H9 (cell line): ENCODE measurements at regions not wholly inside any gene's neighbourhood (a gene's known extent, or its start where the extent isn't known, plus 50 kb on each side); places are given as distances from the start of the nearest gene placed in this dataset.

Experiments
- DNase-seq: peaks from one replicate; pipeline ENCODE4 v3.0.0-alpha.2; 2017
- H2AFZ ChIP-seq: one replicate; pipeline ENCODE4 v1.6.1; 2013; ENCODE audit warnings: mild to moderate bottlenecking, low read length, control low read depth, moderate library complexity
- H2AK5ac ChIP-seq: 2 replicates; pipeline ENCODE4 v1.6.1; 2013; ENCODE audit warnings: low read length, control low read depth, mixed read lengths; ENCODE audit not compliant: insufficient read length
- H2BK120ac ChIP-seq: one replicate; pipeline ENCODE4 v1.6.1; 2013; ENCODE audit warnings: low read depth, mild to moderate bottlenecking, low read length, control low read depth, inconsistent platforms; ENCODE audit not compliant: poor library complexity, severe bottlenecking
- H2BK12ac ChIP-seq: 2 replicates; pipeline ENCODE4 v1.6.1; 2013; ENCODE audit warnings: low read length, control low read depth, mixed read lengths, low read depth; ENCODE audit not compliant: insufficient read length
- H2BK15ac ChIP-seq: 2 replicates; pipeline ENCODE4 v1.6.1; 2013; ENCODE audit warnings: low read depth, low read length, control low read depth
- H2BK20ac ChIP-seq: one replicate; pipeline ENCODE4 v1.6.1; 2013; ENCODE audit warnings: low read depth, mild to moderate bottlenecking, low read length, control low read depth, inconsistent platforms; ENCODE audit not compliant: poor library complexity, severe bottlenecking
- H2BK5ac ChIP-seq: 2 replicates; pipeline ENCODE4 v1.6.1; 2013; ENCODE audit warnings: low read length, control low read depth, mixed read lengths; ENCODE audit not compliant: insufficient read length
- H3K14ac ChIP-seq: 2 replicates; pipeline ENCODE4 v1.6.1; 2013; ENCODE audit warnings: low read length, control low read depth; ENCODE audit not compliant: insufficient read depth
- H3K18ac ChIP-seq: 2 replicates; pipeline ENCODE4 v1.6.1; 2013; ENCODE audit warnings: low read depth, mild to moderate bottlenecking, mixed read lengths, low read length, control low read depth; ENCODE audit not compliant: insufficient read length
- H3K23ac ChIP-seq: 2 replicates; pipeline ENCODE4 v1.6.1; 2013; ENCODE audit warnings: low read length, control low read depth, mixed read lengths, low read depth; ENCODE audit not compliant: insufficient read length
- H3K23me2 ChIP-seq: 2 replicates; pipeline ENCODE4 v1.6.1; 2013; ENCODE audit warnings: low read depth, mild to moderate bottlenecking, mixed read lengths, low read length, control low read depth; ENCODE audit not compliant: insufficient read length, poor library complexity, severe bottlenecking
- H3K27ac ChIP-seq: 2 replicates; pipeline ENCODE4 v1.5.1; 2013; ENCODE audit warnings: low read length, control low read depth, mixed read lengths, low read depth; ENCODE audit not compliant: insufficient read length
- H3K27me3 ChIP-seq: 2 replicates; pipeline ENCODE4 v1.6.1; 2013; ENCODE audit warnings: low read length, control low read depth, inconsistent platforms; ENCODE audit not compliant: insufficient read depth
- H3K4ac ChIP-seq: 2 replicates; pipeline ENCODE4 v1.6.1; 2013; ENCODE audit warnings: low read depth, mild to moderate bottlenecking, control low read depth, inconsistent platforms, low read length, moderate library complexity
- H3K4me1 ChIP-seq: 2 replicates; pipeline ENCODE4 v1.6.1; 2013; ENCODE audit warnings: low read length, control low read depth, inconsistent platforms; ENCODE audit not compliant: insufficient read depth
- H3K4me2 ChIP-seq: 2 replicates; pipeline ENCODE4 v1.6.1; 2013; ENCODE audit warnings: low read length, control low read depth, mixed read lengths; ENCODE audit not compliant: insufficient read length, insufficient read depth
- H3K56ac ChIP-seq: 2 replicates; pipeline ENCODE4 v1.6.1; 2013; ENCODE audit warnings: low read depth, mild to moderate bottlenecking, mixed read lengths, low read length, control low read depth; ENCODE audit not compliant: insufficient read length
- H3K79me1 ChIP-seq: 2 replicates; pipeline ENCODE4 v1.6.1; 2013; ENCODE audit warnings: low read depth, mild to moderate bottlenecking, moderate library complexity, low read length, control low read depth, inconsistent platforms; ENCODE audit not compliant: insufficient read depth, poor library complexity, severe bottlenecking
- H3K79me2 ChIP-seq: 2 replicates; pipeline ENCODE4 v1.6.1; 2013; ENCODE audit warnings: low read length, control low read depth, inconsistent platforms; ENCODE audit not compliant: insufficient read depth
- H3K9ac ChIP-seq: 2 replicates; pipeline ENCODE4 v1.6.1; 2013; ENCODE audit warnings: low read length, control low read depth, mixed read lengths; ENCODE audit not compliant: insufficient read length; ENCODE audit errors: extremely low read depth
- H3K9me3 ChIP-seq: one replicate; pipeline ENCODE4 v1.6.1; 2013; ENCODE audit warnings: low read depth, low read length, inconsistent platforms; ENCODE audit not compliant: control insufficient read depth
- H3T11ph ChIP-seq: one replicate; pipeline ENCODE4 v1.6.1; 2013; ENCODE audit warnings: mild to moderate bottlenecking, low read length, control low read depth, inconsistent platforms
- H4K20me1 ChIP-seq: one replicate; pipeline ENCODE4 v1.6.1; 2013; ENCODE audit not compliant: control insufficient read depth, insufficient read length, insufficient read depth
- H4K5ac ChIP-seq: 2 replicates; pipeline ENCODE4 v1.6.1; 2013; ENCODE audit warnings: low read depth, mild to moderate bottlenecking, mixed read lengths, low read length, control low read depth; ENCODE audit not compliant: insufficient read length
- H4K8ac ChIP-seq: replicated peaks from 2 replicates; pipeline ENCODE4 v1.6.1; 2013; ENCODE audit warnings: low read length, control low read depth, mixed read lengths, low read depth; ENCODE audit not compliant: insufficient read length
- H4K91ac ChIP-seq: 2 replicates; pipeline ENCODE4 v1.6.1; 2013; ENCODE audit warnings: low read depth, mild to moderate bottlenecking, moderate library complexity, mixed read lengths, low read length, control low read depth; ENCODE audit not compliant: insufficient read length
- H3K27ac Mint-ChIP-seq, 3 experiments: 2 replicates in 2 of 3; 3 replicates in 1 of 3; pipeline ENCODE4 v1.8.0; 2020 to 2021; ENCODE audit warnings: mixed read lengths in 3 of 3, mild to moderate bottlenecking in 1 of 3, moderate library complexity in 1 of 3
- H3K27me3 Mint-ChIP-seq: 2 replicates; pipeline ENCODE4 v1.8.0; 2021; ENCODE audit warnings: low read depth, mild to moderate bottlenecking, moderate library complexity, mixed read lengths
- H3K36me3 Mint-ChIP-seq, 3 experiments: 2 replicates in 2 of 3; 3 replicates in 1 of 3; pipeline ENCODE4 v1.8.0; 2020 to 2021; ENCODE audit warnings: low read depth in 3 of 3, mixed read lengths in 3 of 3; ENCODE audit not compliant: insufficient read depth in 1 of 3
- H3K4me1 Mint-ChIP-seq, 2 experiments: 2 replicates each; pipeline ENCODE4 v1.8.0; 2020; ENCODE audit warnings: mixed read lengths in 2 of 2
- H3K4me3 Mint-ChIP-seq, 2 experiments: 2 replicates in 1 of 2; 3 replicates in 1 of 2; pipeline ENCODE4 v1.8.0; 2020 to 2021; ENCODE audit warnings: mild to moderate bottlenecking in 2 of 2, mixed read lengths in 2 of 2, moderate library complexity in 1 of 2
- H3K9me3 Mint-ChIP-seq, 2 experiments: 2 replicates in 1 of 2; 3 replicates in 1 of 2; pipeline ENCODE4 v1.8.0; 2020; ENCODE audit warnings: mild to moderate bottlenecking in 2 of 2, mixed read lengths in 2 of 2, moderate library complexity in 1 of 2
- CTCF ChIP-seq: fragments of 200-600 bp; sonication (generic); conservative IDR thresholded peaks from 3 replicates; pipeline ENCODE4 v1.8.0; 2021; ENCODE audit warnings: antibody characterized with exemption, mild to moderate bottlenecking
- WGBS: extraction: QIAGEN DNeasy Blood & Tissue Kit; methylation state at CpG from one replicate; pipeline ENCODE4 v1.1.7; 2013; ENCODE audit warnings: missing lambda C conversion rate, low lambda C conversion rate, mixed read lengths; ENCODE audit not compliant: insufficient read length; ENCODE audit errors: extremely low coverage; 5-methylcytosine and 5-hydroxymethylcytosine counted together

GRCh38 chr10:44262551-44263251 lies 122.2 kb downstream of the CXCL12 start:
- H3K9ac ChIP-seq, result no peak overlapping the region
- H4K91ac ChIP-seq, result no peak overlapping the region
- no peak overlapping the region for H4K5ac ChIP-seq
- no peak overlapping the region for H3K4me2 ChIP-seq
- no peaks in the 10 kb centered on the region for H3K79me1 ChIP-seq
- no peak overlapping the region for H2BK20ac ChIP-seq
- H3K23ac ChIP-seq, result no peak overlapping the region
- H3K27me3 Mint-ChIP-seq, result peaks cover 5% of the 10 kb centered on the region
- H3K4me1 Mint-ChIP-seq, result peaks cover 15 to 17% of the 10 kb centered on the region in 2 experiments
- no peak overlapping the region for H2AK5ac ChIP-seq
- no peak overlapping the region for H3K56ac ChIP-seq
- no peaks in the 10 kb centered on the region for H3K27me3 ChIP-seq
- H3K36me3 Mint-ChIP-seq, result peaks cover 6 to 14% (median 8%) of the 10 kb centered on the region in 3 experiments
- no peak overlapping the region for H3K27ac ChIP-seq
- no peaks in the 10 kb centered on the region for H3K79me2 ChIP-seq
- H2BK120ac ChIP-seq, result no peak overlapping the region
- TF ChIP-seq CTCF, result no peak
- H3K9me3 ChIP-seq, result peaks cover 6% of the 10 kb centered on the region
- no CpG with 5 or more reads among the region's 6 CpGs for WGBS
- H3K4me1 ChIP-seq, result no peaks in the 10 kb centered on the region; the same call in 1 of the 2 replicates
- H2BK12ac ChIP-seq, result no peak overlapping the region
- no peaks in the 10 kb centered on the region for H4K20me1 ChIP-seq
- no peak overlapping the region for H3K4me3 Mint-ChIP-seq
- no peaks in the 10 kb centered on the region for H3K23me2 ChIP-seq
- peaks cover 14% of the 10 kb centered on the region in 2 experiments for H3K9me3 Mint-ChIP-seq
- H2BK5ac ChIP-seq, result no peak overlapping the region
- H3K18ac ChIP-seq, result no peak overlapping the region
- no peak overlapping the region for H2AFZ ChIP-seq
- no peak overlapping the region for H3T11ph ChIP-seq
- no peak for DNase-seq
- H3K4ac ChIP-seq, result no peak overlapping the region
- H3K14ac ChIP-seq, result no peak overlapping the region
- no peak overlapping the region for H4K8ac ChIP-seq
- no peak overlapping the region for H3K27ac Mint-ChIP-seq
- H2BK15ac ChIP-seq, result no peak overlapping the region
